ENCODE measurements at regions not wholly inside any gene's neighbourhood (a gene's known extent, or its start where the extent isn't known, plus 50 kb on each side); places are given as distances from the start of the nearest gene placed in this dataset.
"Not testable (repeated sequence)": the region's sequence is repeated elsewhere in the genome, so short reads cannot be mapped to it uniquely, and the experiment has no call there.

DNA sequence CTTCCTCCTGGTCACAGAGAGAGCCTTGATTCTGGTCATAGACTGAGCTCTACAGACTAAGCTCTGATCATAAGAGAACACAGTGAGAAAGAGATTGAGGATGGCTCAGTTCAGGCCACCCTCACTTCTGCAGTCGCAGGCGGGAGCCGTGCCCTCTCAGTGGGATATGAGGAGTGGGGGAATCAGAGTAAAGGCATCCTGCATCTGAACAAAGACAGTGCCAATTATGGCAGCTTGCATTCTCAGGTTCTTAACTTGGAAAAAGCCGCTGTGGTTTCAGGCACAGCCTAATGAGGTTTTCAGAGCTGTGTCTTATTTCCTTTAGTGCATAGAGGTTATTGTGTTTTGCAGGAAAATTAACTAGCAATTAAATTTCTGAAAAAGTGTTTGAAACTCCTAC is 134.4 kb upstream of the NLRP1 start:
- in situ Hi-C loops (cut with HindIII; ENCODE audit: low pct_ligation_motif_present, low pct_unique_long_range_greater_than_20kb, low sequenced_read_pairs), result no loop called here
- no peak for DNase-seq

DNA sequence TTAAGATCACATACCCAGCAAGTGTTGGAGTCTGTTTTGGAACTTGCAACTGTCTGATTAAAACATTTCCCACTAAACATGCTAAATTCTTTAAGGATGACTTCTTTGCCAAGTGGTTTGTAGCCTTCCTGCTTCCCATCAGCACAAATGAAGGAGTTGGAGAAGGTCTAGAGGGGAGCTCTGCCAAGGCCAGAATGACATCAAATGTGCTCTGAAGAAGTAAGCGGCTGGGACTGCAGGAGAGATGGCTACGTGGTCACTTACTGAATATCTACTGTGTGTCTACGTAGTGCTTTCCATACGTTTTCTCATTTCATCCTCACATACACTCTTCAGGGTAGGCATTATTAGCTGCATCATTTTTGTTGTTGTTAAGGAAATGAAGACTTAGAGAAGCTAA is 135.7 kb upstream of the NLRP1 start:
- DNase-seq, result no peak
- in situ Hi-C loops (cut with HindIII; ENCODE audit: low pct_ligation_motif_present, low pct_unique_long_range_greater_than_20kb, low sequenced_read_pairs), result no loop called here

DNA sequence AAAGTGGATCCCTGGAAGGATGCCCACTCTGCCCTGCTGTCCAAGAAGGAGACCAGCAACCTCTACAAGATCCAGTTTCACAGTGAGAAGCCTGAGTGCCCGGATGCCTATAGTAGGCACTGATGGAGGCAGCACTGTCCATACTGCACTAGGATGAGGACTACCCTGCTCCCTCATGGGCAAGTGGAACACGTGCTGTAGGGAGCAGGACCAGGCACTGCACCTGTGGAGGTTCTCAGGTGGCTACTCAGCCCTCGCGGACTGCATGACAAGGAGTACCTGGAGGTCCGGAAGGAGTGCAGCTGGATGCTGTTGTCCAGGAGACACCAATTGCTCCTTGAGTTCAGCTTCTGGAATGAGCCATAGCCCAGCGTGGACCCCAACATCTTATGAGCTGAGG is 146.1 kb upstream of the NLRP1 start:
- in situ Hi-C loops (cut with HindIII; ENCODE audit: low pct_ligation_motif_present, low pct_unique_long_range_greater_than_20kb, low sequenced_read_pairs), result no loop called here
- no peak for DNase-seq

DNA sequence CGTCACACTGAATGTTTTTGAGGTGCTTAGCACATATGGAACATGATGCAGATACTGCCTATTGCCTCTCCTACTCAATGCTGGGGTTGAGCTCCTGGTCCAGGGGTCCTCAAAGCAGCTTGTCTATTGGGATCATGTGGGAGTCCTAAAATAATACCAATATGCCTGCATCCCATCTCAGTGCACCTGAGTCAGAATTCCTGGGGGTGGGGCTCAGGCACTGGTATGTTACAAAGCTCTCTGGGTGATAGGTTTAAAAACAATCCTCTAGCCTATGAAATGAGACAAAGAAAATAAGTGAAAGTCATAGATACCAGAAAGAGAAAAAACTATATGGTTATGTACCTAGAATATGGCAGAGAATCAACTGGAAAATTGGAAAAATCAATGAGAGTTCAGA is 156.6 kb upstream of the NLRP1 start:
- no peak for DNase-seq
- in situ Hi-C loops (cut with HindIII; ENCODE audit: low pct_ligation_motif_present, low pct_unique_long_range_greater_than_20kb, low sequenced_read_pairs), result no loop called here

DNA sequence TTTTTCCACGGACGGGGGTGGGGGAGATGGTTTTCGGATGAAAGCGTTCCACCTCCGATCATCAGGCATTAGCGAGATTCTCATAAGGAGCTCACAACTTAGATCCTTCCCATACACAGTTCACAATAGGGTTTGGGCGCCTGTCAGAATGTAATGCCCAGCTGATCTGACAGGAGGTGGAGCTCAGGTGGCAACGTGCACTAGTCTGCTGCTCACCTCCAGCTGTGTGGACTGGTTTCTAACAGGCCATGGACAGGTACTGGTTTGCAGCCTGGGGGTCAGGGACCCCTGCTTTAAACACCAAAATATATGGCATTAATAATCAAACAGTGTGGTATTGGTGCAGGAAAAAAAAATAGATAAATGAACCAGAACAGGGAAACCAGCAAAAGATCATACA is 157.5 kb upstream of the NLRP1 start:
- in situ Hi-C loops (cut with HindIII; ENCODE audit: low pct_ligation_motif_present, low pct_unique_long_range_greater_than_20kb, low sequenced_read_pairs), result no loop called here
- DNase-seq, result no peak

DNA sequence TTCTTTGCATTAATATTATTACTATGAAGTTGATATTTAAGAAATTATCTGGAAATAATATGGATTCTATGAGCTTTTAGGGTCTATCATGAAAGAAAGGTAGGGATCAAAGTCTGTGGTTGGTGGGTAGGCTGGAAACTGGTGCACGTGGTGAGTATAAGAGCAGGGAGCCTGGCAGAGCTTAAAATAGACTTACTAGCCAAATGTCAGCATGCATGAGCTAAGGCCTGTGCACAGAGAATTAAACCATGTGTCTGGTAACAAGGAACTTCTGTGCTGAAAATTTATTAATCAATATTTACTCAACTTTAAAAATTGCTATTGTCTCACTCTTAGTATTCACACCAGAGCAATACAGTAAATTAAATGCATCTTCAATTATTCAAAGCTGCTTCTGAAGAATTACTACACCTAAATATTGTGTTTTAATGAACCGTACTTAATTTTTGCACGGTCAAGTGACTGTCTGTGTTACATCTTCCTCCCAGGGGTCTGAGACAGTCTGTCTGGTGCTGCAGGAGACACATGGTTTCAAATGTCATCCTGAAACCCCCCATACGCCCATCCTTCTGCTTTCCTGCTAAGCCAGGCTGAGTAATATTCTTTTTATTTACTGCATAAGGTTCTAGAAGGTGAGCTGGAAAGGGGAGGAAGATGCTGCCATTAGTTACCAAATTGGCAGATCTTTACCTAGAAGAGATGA is 161.0 kb upstream of the NLRP1 start:
- DNase-seq, result no peak

DNA sequence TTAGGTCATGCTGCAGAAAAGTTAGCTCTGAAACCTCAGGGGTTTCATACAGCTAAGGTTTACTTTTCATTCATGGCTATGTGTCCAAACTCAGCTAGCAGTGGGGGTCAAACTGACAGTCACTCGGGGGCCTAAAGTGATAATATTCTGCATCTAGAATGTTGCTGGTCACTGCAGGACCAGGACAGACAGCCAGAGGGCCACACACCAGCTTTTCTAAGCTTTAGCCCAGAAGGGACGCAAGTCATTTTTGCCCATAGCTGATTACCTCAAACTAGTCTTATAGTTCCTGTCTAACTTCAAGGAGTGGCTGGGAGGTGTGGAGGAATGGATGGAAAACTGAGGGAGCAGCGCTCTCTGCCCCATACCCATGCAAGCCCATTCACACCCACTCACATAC is 163.0 kb upstream of the NLRP1 start:
- DNase-seq, result no peak
- in situ Hi-C loops (cut with HindIII; ENCODE audit: low pct_ligation_motif_present, low pct_unique_long_range_greater_than_20kb, low sequenced_read_pairs), result no loop called here

More for the DNA sequence above, 161.0 kb upstream of the NLRP1 start:
- in situ Hi-C loops (cut with HindIII; ENCODE audit: low pct_ligation_motif_present, low pct_unique_long_range_greater_than_20kb, low sequenced_read_pairs), result no loop called here

DNA sequence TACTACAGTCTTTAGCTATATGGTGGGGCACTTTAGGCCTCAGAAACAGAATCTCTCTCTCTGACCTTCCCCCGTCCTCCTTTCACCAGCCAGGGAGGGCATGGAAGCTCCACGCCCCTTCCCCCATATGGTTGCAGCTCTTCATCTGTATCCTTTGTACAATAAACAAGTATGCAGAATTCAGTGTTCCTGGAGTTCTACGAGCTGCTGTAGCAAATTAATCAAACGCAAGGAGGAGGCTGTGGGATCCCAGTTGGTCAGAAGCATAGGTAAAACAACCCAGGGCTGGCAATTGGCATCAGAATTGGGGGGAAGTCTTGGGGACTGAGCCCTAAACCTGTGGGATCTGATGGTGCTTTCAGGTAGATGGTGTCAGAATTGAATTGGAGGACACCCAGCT is 163.7 kb upstream of the NLRP1 start:
- in situ Hi-C loops (cut with HindIII; ENCODE audit: low pct_ligation_motif_present, low pct_unique_long_range_greater_than_20kb, low sequenced_read_pairs), result no loop called here
- no peak for DNase-seq

DNA sequence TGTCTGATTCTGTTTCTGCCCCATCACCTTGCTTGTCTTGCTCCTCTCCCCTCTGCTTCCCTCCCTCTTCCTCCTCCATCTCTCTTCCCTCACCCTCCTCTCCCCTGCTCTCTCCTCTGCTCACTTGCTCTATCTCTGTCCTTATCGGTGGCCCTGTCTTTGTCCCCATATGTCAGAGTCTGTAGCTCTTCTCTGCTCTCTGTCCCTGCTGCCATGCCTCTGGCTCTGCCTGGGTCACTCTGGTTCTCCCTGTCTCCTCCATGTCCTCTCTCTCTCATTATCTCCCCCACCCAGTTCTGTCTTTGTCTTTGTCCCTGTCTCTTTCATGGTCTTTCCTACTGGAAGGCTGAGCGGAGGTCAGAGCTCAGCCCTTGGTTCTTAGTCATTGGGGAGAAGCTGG is 169.1 kb upstream of the NLRP1 start:
- in situ Hi-C loops (cut with HindIII; ENCODE audit: low pct_ligation_motif_present, low pct_unique_long_range_greater_than_20kb, low sequenced_read_pairs), result no loop called here
- no peak for DNase-seq

DNA sequence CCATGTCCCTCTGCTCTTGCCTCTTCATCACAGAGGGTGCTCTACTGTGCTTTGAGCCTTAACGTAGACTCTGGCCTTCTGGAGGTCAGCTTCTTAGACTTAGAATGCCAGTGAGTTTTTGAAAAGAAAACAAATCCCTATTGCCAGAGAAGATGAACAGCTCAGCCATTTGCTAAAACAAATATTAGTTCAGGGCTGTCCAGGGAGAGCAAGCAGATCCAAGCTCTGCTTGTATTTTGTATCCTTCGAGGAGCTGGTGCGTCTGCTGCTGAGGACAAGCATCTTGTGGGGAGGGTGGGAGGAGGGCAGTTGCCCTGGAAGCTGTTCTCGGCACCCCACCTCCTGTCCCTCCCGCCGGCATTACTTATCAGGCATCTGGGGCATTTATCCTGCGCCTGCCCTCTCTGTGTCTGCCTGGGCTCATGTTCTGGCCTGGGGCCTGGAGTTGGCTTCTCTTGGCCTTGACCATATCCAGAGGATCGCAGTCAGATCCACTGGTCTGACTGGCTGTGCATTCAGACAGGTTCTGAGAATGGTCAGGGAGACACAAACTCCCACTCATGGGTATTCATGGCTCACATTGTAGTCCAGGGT is 173.1 kb upstream of the NLRP1 start:
- in situ Hi-C loops (cut with HindIII; ENCODE audit: low pct_ligation_motif_present, low pct_unique_long_range_greater_than_20kb, low sequenced_read_pairs), result no loop called here
- DNase-seq, result no peak

DNA sequence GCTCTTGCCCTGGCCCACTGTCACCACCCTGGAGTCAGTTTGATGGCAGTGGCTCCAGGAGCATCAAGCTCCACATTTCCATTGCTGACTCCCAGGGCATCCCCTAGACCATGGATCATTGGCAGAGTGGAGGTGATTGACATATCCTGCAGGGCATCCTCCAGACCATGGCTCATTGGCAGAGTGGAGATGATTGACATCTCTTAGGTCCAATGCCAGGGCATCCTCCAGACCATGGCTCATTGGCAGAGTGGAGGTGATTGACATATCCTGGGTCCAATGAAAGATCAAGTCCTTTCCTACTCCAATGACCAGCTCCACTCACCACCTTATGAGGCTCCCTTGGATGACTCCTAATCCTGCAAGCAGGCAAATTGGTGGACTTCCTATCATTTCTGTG is 174.3 kb upstream of the NLRP1 start:
- in situ Hi-C loops (cut with HindIII; ENCODE audit: low pct_ligation_motif_present, low pct_unique_long_range_greater_than_20kb, low sequenced_read_pairs), result no loop called here
- peak; percentile 47 for DNase-seq

DNA sequence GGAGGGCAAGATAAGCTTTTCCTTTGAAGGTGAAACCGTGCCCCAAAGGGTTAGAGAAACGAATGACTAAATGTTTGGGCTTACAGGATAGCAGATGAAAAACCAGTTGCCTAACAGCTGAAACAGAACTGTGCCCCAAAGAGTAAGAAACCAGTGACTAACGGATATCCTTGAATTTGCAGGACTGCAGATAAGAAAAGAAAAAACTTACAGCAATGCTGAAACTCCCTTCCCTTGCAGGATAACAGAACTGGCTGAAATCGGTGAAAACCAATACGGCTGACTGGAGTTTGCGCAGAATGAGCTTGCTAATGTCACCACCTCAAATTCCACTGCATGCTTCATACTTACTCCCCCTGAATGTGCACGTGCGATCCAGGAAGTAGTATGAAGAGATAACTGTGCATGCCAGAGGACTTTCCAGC is 175.2 kb upstream of the NLRP1 start:
- DNase-seq, result no peak
- in situ Hi-C loops (cut with HindIII; ENCODE audit: low pct_ligation_motif_present, low pct_unique_long_range_greater_than_20kb, low sequenced_read_pairs), result no loop called here

DNA sequence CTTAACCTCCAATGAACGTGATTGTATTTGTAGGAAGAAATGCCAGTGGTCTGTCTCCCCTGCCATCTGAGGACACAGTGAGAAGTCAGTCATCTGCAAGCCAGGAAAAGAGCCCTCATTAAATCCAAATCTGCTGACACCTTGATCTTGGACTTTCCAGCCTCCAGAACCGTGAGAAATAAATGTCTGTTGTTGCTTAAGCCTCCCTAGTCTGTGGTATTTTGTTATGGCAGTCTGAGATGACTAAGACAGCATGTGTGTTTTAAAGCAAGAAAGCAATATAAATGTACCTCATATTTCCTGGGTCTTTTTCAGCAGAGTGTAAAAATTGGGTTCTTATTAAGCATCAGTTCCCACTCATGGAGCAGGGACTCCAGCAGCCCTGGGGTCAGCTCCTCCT is 177.9 kb upstream of the NLRP1 start:
- in situ Hi-C loops (cut with HindIII; ENCODE audit: low pct_ligation_motif_present, low pct_unique_long_range_greater_than_20kb, low sequenced_read_pairs), result no loop called here
- DNase-seq, result no peak

DNA sequence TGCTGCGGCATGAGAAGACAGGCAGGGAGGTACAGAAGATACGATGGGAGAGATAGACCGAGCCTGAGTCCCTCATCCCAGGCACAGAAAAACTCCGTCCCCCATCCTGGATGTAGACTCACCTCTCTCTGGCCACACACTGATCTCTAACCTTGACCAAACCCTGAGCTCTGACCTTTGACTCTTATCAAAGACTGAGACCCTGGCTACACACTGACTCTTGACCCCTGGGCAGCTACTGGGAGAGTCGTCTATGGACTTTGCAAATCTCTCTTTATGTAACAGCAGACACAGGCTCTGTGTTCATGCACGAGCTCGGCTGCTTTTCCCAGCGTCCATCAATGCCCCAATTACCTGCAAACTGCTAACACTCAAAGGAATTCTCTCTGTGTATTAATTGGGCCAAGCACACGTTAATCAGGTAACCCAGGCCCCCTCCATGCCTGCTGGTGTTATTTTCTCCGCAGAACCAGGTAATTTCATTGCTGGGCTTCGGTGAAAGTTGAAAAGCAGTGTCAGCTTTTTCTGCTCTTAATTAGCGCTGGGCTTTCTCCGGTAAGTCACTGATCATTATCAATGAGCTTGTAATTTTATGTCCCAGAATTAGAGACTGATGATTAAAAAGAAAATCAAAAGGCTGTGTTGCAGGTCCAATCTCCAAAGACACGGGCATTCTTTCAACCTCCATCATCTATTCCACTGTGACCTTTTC is 179.4 kb upstream of the NLRP1 start:
- in situ Hi-C loops (cut with HindIII; ENCODE audit: low pct_ligation_motif_present, low pct_unique_long_range_greater_than_20kb, low sequenced_read_pairs), result no loop called here
- no peak for DNase-seq

DNA sequence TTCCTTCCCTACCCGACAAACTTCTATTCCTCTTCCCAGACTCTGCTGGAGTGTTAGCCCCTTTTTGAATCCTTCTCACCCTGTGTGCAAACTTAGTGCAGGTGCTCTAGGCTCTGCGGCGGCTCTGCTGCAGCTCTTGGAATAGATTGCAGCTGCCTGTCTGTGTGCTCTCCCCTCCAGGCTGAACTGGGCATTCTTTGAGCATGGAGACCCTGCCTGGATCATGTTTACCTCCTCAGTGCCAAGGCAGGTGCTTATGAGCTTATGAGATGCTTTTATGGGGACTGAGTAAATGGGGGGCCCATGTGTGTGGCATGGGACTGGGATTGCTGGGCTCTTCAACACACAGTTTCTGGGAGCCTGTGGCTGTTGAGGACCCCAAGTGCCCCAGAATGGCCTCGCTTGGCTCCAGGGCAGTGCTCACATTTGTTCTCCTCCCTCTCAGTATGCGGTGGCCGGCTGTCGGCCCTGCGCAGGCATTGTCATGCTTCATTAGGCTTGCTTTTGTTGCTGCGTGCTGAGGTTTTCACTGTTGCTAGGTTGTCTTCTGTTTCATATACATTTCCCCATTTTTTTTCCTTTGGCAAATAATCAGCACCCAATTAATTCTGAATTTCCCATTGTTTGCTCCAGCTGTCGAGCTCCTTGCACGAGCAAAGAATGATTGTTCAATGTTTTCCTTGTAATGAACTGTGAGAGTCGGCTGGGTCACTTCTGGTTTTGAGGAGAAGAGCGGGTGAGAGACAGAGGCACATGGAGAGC is 185.5 kb upstream of the NLRP1 start:
- in situ Hi-C loops (cut with HindIII; ENCODE audit: low pct_ligation_motif_present, low pct_unique_long_range_greater_than_20kb, low sequenced_read_pairs), result no loop called here
- no peak for DNase-seq

DNA sequence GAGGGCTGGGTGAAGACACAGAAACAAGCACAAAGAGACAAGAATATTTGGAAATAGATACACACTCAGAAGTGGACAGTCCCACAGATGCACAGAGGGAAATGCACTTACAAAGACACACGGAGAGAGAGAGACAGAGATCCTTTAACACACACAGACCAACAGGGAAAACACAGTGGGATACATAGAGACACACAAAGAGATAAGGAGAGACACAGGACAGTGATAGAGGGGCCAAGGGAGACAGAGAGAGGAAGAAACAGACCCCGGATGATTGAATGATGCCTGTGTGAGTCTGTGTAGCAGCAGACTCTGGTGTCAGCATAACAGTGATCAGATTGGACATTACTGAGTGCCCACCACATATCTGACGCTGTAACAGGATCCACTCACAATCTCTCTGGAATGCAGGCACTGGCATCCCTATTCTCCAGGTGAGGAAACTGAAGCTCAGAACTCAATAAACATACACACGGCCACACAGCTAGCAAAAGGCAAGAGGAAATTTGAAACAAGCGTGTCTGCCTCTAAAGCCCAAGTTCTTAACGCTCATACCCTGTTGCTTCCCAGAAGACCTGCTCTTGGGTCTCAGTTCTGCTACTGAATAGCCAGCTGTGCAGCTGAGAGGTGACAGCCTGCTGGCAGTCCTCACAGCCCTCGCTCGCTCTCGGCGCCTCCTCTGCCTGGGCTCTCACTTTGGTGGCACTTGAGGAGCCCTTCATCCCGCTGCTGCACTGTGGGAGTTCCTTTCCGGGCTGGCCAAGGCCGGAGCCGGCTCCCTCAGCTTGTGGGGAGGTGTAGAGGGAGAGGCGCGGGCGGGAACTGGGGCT is 186.3 kb upstream of the NLRP1 start:
- no peak for DNase-seq
- in situ Hi-C loops (cut with HindIII; ENCODE audit: low pct_ligation_motif_present, low pct_unique_long_range_greater_than_20kb, low sequenced_read_pairs), result no loop called here

DNA sequence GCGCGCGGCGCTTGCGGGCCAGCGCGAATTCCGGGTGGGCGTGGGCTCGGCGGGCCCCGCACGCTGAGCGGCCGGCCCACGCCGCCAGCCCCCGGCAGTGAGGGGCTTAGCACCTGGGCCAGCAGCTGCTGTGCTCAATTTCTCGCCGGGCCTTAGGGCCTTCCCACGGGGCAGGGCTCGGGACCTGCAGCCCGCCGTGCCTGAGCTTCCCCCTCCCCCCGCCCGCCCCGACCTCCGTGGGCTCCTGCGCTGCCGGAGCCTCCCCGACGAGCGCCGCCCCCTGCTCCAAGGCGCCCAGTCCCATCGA is 186.9 kb upstream of the NLRP1 start:
- DNase-seq; in situ Hi-C loops (cut with HindIII; ENCODE audit: low pct_ligation_motif_present, low pct_unique_long_range_greater_than_20kb, low sequenced_read_pairs): not testable (repeated sequence)

DNA sequence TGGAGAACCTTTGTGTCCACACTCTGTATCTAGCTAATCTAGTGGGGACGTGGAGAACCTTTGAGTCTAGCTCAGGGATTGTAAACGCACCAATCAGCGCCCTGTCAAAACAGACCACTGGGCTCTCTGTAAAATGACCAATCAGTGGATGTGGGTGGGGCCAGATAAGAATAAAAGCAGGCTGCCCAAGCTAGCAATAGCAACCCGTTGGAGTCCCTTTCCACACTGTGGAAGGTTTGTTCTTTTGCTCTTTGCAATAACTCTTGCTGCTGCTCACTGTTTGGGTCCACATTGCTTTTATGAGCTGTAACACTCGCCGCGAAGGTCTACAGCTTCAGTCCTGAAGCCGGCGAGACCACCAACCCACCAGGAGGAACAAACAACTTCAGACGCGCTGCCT is 187.7 kb upstream of the NLRP1 start:
- in situ Hi-C loops (cut with HindIII; ENCODE audit: low pct_ligation_motif_present, low pct_unique_long_range_greater_than_20kb, low sequenced_read_pairs); DNase-seq: not testable (repeated sequence)

DNA sequence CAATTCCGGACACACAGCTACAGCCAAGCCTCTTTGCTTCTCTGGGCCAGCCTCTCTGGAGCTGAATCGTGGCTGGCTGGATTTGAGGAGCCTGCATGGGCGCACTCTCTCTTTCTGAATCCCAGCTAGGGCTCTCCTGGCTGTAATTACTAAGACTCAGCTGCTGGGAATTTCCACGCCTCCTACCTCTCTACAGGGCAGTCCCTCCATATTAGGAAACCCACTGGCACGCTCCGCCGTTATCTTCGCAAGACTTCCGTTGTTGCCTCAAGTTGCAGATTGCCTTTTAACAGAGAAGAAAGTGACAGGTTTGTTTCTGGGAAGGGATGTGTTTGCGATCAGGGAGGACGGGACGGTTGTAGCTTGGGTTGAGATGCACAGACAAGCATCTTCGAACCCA is 188.4 kb upstream of the NLRP1 start:
- in situ Hi-C loops (cut with HindIII; ENCODE audit: low pct_ligation_motif_present, low pct_unique_long_range_greater_than_20kb, low sequenced_read_pairs), result no loop called here
- DNase-seq, result no peak
